Stimulated activated memory B cell treated with anti-CD40 and anti-IgM and Interleukin-4, amounts not matched to agents 10 μg/mL and 1 μg/mL and 100 μg/mL, for 72 hours (primary cell): ENCODE measurements at regions not wholly inside any gene's neighbourhood (a gene's known extent, or its start where the extent isn't known, plus 50 kb on each side); places are given as distances from the start of the nearest gene placed in this dataset.
"Not testable (repeated sequence)": the region's sequence is repeated elsewhere in the genome, so short reads cannot be mapped to it uniquely, and the experiment has no call there.

Experiments
- ATAC-seq: fragments of 150-1000 bp; cut with Tn5 transposase; 2 replicates; pipeline ENCODE4 v1.10.0; 2021
- H3K27ac Mint-ChIP-seq: one replicate; pipeline ENCODE4 v1.8.0; 2022; ENCODE audit warnings: mild to moderate bottlenecking, mixed read lengths
- H3K27me3 Mint-ChIP-seq: one replicate; pipeline ENCODE4 v1.8.0; 2022; ENCODE audit warnings: mixed read lengths
- H3K36me3 Mint-ChIP-seq: one replicate; pipeline ENCODE4 v1.8.0; 2022; ENCODE audit warnings: mixed read lengths
- H3K4me1 Mint-ChIP-seq: one replicate; pipeline ENCODE4 v1.8.0; 2022; ENCODE audit warnings: mixed read lengths
- H3K4me3 Mint-ChIP-seq: one replicate; pipeline ENCODE4 v1.8.0; 2022; ENCODE audit warnings: mild to moderate bottlenecking, moderate library complexity, mixed read lengths
- H3K9me3 Mint-ChIP-seq: one replicate; pipeline ENCODE4 v1.8.0; 2022; ENCODE audit warnings: mixed read lengths

- not testable (repeated sequence) for H3K4me1 Mint-ChIP-seq, H3K36me3 Mint-ChIP-seq, H3K4me3 Mint-ChIP-seq, H3K27ac Mint-ChIP-seq, H3K9me3 Mint-ChIP-seq, H3K27me3 Mint-ChIP-seq, ATAC-seq
Measured at GRCh38 chr14:56990991-56991627, 180.8 kb upstream of the OTX2 start.

- Mint-ChIP-seq H3K27ac (no peak overlapping the region), H3K27me3 (no peaks in the 10 kb centered on the region), H3K9me3 (no peaks in the 10 kb centered on the region), H3K4me1 (no peaks in the 10 kb centered on the region), H3K4me3 (no peak overlapping the region), H3K36me3 (no peaks in the 10 kb centered on the region)
- ATAC-seq, result no peak
Measured at GRCh38 chr14:56989359-56989758, 179.1 kb upstream of the OTX2 start.

GRCh38 chr14:56979936-56980335 lies 169.7 kb upstream of the OTX2 start:
- Mint-ChIP-seq H3K9me3 (no peaks in the 10 kb centered on the region), H3K27ac (no peak overlapping the region), H3K4me3 (no peak overlapping the region), H3K36me3 (no peaks in the 10 kb centered on the region), H3K4me1 (no peaks in the 10 kb centered on the region), H3K27me3 (peaks cover 28% of the 10 kb centered on the region)
- ATAC-seq, result no peak

GRCh38 chr14:56976211-56976610 lies 165.9 kb upstream of the OTX2 start:
- no peaks in the 10 kb centered on the region for H3K36me3 Mint-ChIP-seq
- ATAC-seq, result no peak
- H3K27me3 Mint-ChIP-seq, result peaks cover 18% of the 10 kb centered on the region
- H3K9me3 Mint-ChIP-seq, result no peaks in the 10 kb centered on the region
- H3K4me1 Mint-ChIP-seq, result no peaks in the 10 kb centered on the region
- no peak overlapping the region for H3K4me3 Mint-ChIP-seq
- H3K27ac Mint-ChIP-seq, result no peak overlapping the region

GRCh38 chr14:56975521-56975920 lies 165.2 kb upstream of the OTX2 start:
- Mint-ChIP-seq H3K36me3 (no peaks in the 10 kb centered on the region), H3K27ac (no peak overlapping the region)
- no peak for ATAC-seq

GRCh38 chr14:56972948-56973347 lies 162.7 kb upstream of the OTX2 start:
- Mint-ChIP-seq H3K27me3 (peaks cover 18% of the 10 kb centered on the region), H3K4me1 (no peaks in the 10 kb centered on the region), H3K27ac (no peak overlapping the region), H3K36me3 (no peaks in the 10 kb centered on the region), H3K4me3 (no peak overlapping the region), H3K9me3 (peaks cover 4% of the 10 kb centered on the region)
- ATAC-seq, result no peak

More at GRCh38 chr14:56975521-56975920, 165.2 kb upstream of the OTX2 start:
- Mint-ChIP-seq H3K27me3 (peaks cover 18% of the 10 kb centered on the region), H3K4me3 (no peak overlapping the region), H3K4me1 (no peaks in the 10 kb centered on the region), H3K9me3 (no peaks in the 10 kb centered on the region)

GRCh38 chr14:56964895-56965294 lies 154.6 kb upstream of the OTX2 start:
- Mint-ChIP-seq H3K4me3 (no peak overlapping the region), H3K27me3 (no peaks in the 10 kb centered on the region), H3K4me1 (no peaks in the 10 kb centered on the region), H3K27ac (no peak overlapping the region), H3K36me3 (no peaks in the 10 kb centered on the region), H3K9me3 (peaks cover 2% of the 10 kb centered on the region)
- ATAC-seq, result no peak

GRCh38 chr14:56963381-56963780 lies 153.1 kb upstream of the OTX2 start:
- H3K9me3 Mint-ChIP-seq, result no peaks in the 10 kb centered on the region
- H3K27ac Mint-ChIP-seq, result no peak overlapping the region
- no peaks in the 10 kb centered on the region for H3K27me3 Mint-ChIP-seq
- no peak for ATAC-seq
- no peak overlapping the region for H3K4me3 Mint-ChIP-seq
- H3K4me1 Mint-ChIP-seq, result no peaks in the 10 kb centered on the region
- no peaks in the 10 kb centered on the region for H3K36me3 Mint-ChIP-seq

GRCh38 chr14:56962444-56963080 lies 152.3 kb upstream of the OTX2 start:
- no peak overlapping the region for H3K4me3 Mint-ChIP-seq
- H3K36me3 Mint-ChIP-seq, result no peaks in the 10 kb centered on the region
- no peak overlapping the region for H3K27ac Mint-ChIP-seq
- H3K4me1 Mint-ChIP-seq, result no peaks in the 10 kb centered on the region
- no peak for ATAC-seq
- H3K9me3 Mint-ChIP-seq, result no peaks in the 10 kb centered on the region
- H3K27me3 Mint-ChIP-seq, result no peaks in the 10 kb centered on the region

GRCh38 chr14:56959869-56960268 lies 149.6 kb upstream of the OTX2 start:
- H3K27me3 Mint-ChIP-seq, result no peaks in the 10 kb centered on the region
- ATAC-seq, result no peak
- no peaks in the 10 kb centered on the region for H3K36me3 Mint-ChIP-seq
- H3K4me3 Mint-ChIP-seq, result no peak overlapping the region
- no peaks in the 10 kb centered on the region for H3K4me1 Mint-ChIP-seq
- no peak overlapping the region for H3K27ac Mint-ChIP-seq
- H3K9me3 Mint-ChIP-seq, result no peaks in the 10 kb centered on the region

GRCh38 chr14:56959121-56959520 lies 148.8 kb upstream of the OTX2 start:
- H3K27me3 Mint-ChIP-seq, result no peaks in the 10 kb centered on the region
- no peaks in the 10 kb centered on the region for H3K36me3 Mint-ChIP-seq
- no peaks in the 10 kb centered on the region for H3K9me3 Mint-ChIP-seq
- ATAC-seq, result no peak
- no peaks in the 10 kb centered on the region for H3K4me1 Mint-ChIP-seq
- H3K27ac Mint-ChIP-seq, result no peak overlapping the region
- H3K4me3 Mint-ChIP-seq, result no peak overlapping the region

- ATAC-seq, result no peak
- H3K27ac Mint-ChIP-seq, result no peak overlapping the region
- no peak overlapping the region for H3K4me3 Mint-ChIP-seq
- no peaks in the 10 kb centered on the region for H3K36me3 Mint-ChIP-seq
- no peaks in the 10 kb centered on the region for H3K27me3 Mint-ChIP-seq
- no peaks in the 10 kb centered on the region for H3K9me3 Mint-ChIP-seq
- H3K4me1 Mint-ChIP-seq, result no peaks in the 10 kb centered on the region
Measured at GRCh38 chr14:56956182-56956581, 145.9 kb upstream of the OTX2 start.

- Mint-ChIP-seq H3K36me3 (no peaks in the 10 kb centered on the region), H3K27me3 (no peaks in the 10 kb centered on the region), H3K9me3 (no peaks in the 10 kb centered on the region), H3K4me1 (no peaks in the 10 kb centered on the region), H3K27ac (no peak overlapping the region), H3K4me3 (no peak overlapping the region)
- ATAC-seq, result no peak
Measured at GRCh38 chr14:56955745-56956144, 145.5 kb upstream of the OTX2 start.

GRCh38 chr14:56953884-56954283 lies 143.6 kb upstream of the OTX2 start:
- no peak overlapping the region for H3K4me3 Mint-ChIP-seq
- H3K36me3 Mint-ChIP-seq, result no peaks in the 10 kb centered on the region
- no peak for ATAC-seq
- H3K9me3 Mint-ChIP-seq, result no peaks in the 10 kb centered on the region
- no peak overlapping the region for H3K27ac Mint-ChIP-seq
- no peaks in the 10 kb centered on the region for H3K4me1 Mint-ChIP-seq
- H3K27me3 Mint-ChIP-seq, result no peaks in the 10 kb centered on the region

- Mint-ChIP-seq H3K27ac (no peak overlapping the region), H3K9me3 (no peaks in the 10 kb centered on the region), H3K36me3 (no peaks in the 10 kb centered on the region), H3K27me3 (no peaks in the 10 kb centered on the region), H3K4me1 (no peaks in the 10 kb centered on the region), H3K4me3 (no peak overlapping the region)
- ATAC-seq, result no peak
Measured at GRCh38 chr14:56952766-56953473, 142.6 kb upstream of the OTX2 start.

- ATAC-seq, result no peak
- H3K9me3 Mint-ChIP-seq, result no peaks in the 10 kb centered on the region
- H3K27me3 Mint-ChIP-seq, result peaks cover 10% of the 10 kb centered on the region
- H3K27ac Mint-ChIP-seq, result no peak overlapping the region
- H3K36me3 Mint-ChIP-seq, result no peaks in the 10 kb centered on the region
- H3K4me1 Mint-ChIP-seq, result no peaks in the 10 kb centered on the region
- no peak overlapping the region for H3K4me3 Mint-ChIP-seq
Measured at GRCh38 chr14:56949828-56950227, 139.5 kb upstream of the OTX2 start.
